ENCODE measurements at regions not wholly inside any gene's neighbourhood (a gene's known extent, or its start where the extent isn't known, plus 50 kb on each side); places are given as distances from the start of the nearest gene placed in this dataset.

GRCh38 chr1:143661418-143662101 is 310.2 kb downstream of the FAM72C start:
- DNase-seq, result peak in 2 of 3 donors; percentile 0 to 2
- WGBS, 2 donors, result 4 to 5% methylated on average over 47 of the region's 47 CpGs

GRCh38 chr1:143660354-143660941 is 311.3 kb downstream of the FAM72C start:
- Histone ChIP-seq H3K9ac (ENCODE audit: insufficient read depth in 1 of 2, low read length in 2 of 2) (no peak overlapping the region), H3K27me3 (ENCODE audit: control insufficient read depth in 3 of 3, insufficient read depth in 3 of 3, low read length in 2 of 3) (peaks cover 0 to 44% (median 8%) of the 10 kb centered on the region in 3 donors), H3K36me3 (ENCODE audit: control insufficient read depth in 4 of 4, insufficient read depth in 4 of 4, low read length in 4 of 4) (no peaks in the 10 kb centered on the region), H3K4me1 (ENCODE audit: control insufficient read depth in 5 of 5, insufficient read depth in 5 of 5, low read length in 5 of 5) (peaks cover 0 to 8% (median 0%) of the 10 kb centered on the region in 5 donors), H3K4me3 (no peak overlapping the region), H3K27ac (ENCODE audit: low read depth in 1 of 2, low read length in 1 of 2) (no peak overlapping the region), H3K9me3 (ENCODE audit: control insufficient read depth in 4 of 4, insufficient read depth in 3 of 4, low read length in 3 of 4) (peaks cover 0 to 18% (median 1%) of the 10 kb centered on the region in 4 donors)
- TF ChIP-seq CTCF (IDR thresholded peaks at IDR 0.05; ENCODE audit: control extremely low read depth, extremely low read depth), result no peak
- DNase-seq, result no peak
- ATAC-seq (ENCODE audit: insufficient read depth, low FRiP score), result no peak
- WGBS, 2 donors, result 15% methylated on average over 13 of the region's 14 CpGs

More at GRCh38 chr1:143661418-143662101, 310.2 kb downstream of the FAM72C start:
- no peaks in the 10 kb centered on the region for H3K36me3 ChIP-seq (ENCODE audit: control insufficient read depth in 4 of 4, insufficient read depth in 4 of 4, low read length in 4 of 4)
- H3K27ac ChIP-seq (ENCODE audit: low read depth in 1 of 2, low read length in 1 of 2), result no peak overlapping the region
- peaks cover 0 to 47% (median 8%) of the 10 kb centered on the region in 3 donors for H3K27me3 ChIP-seq (ENCODE audit: control insufficient read depth in 3 of 3, insufficient read depth in 3 of 3, low read length in 2 of 3)
- no peak for TF ChIP-seq CTCF (IDR thresholded peaks at IDR 0.05; ENCODE audit: control extremely low read depth, extremely low read depth)
- no peak overlapping the region for H3K4me3 ChIP-seq
- peaks cover 0 to 20% (median 1%) of the 10 kb centered on the region in 4 donors for H3K9me3 ChIP-seq (ENCODE audit: control insufficient read depth in 4 of 4, insufficient read depth in 3 of 4, low read length in 3 of 4)
- no peak overlapping the region for H3K9ac ChIP-seq (ENCODE audit: insufficient read depth in 1 of 2, low read length in 2 of 2)
- peaks cover 0 to 8% (median 0%) of the 10 kb centered on the region in 5 donors for H3K4me1 ChIP-seq (ENCODE audit: control insufficient read depth in 5 of 5, insufficient read depth in 5 of 5, low read length in 5 of 5)
- no peak for ATAC-seq (ENCODE audit: insufficient read depth, low FRiP score)

- Histone ChIP-seq H3K27ac (ENCODE audit: low read depth in 1 of 2, low read length in 1 of 2) (no peak overlapping the region), H3K4me3 (no peak overlapping the region), H3K4me1 (ENCODE audit: control insufficient read depth in 5 of 5, insufficient read depth in 5 of 5, low read length in 5 of 5) (no peaks in the 10 kb centered on the region), H3K27me3 (ENCODE audit: control insufficient read depth in 3 of 3, insufficient read depth in 3 of 3, low read length in 2 of 3) (peaks cover 0 to 49% (median 10%) of the 10 kb centered on the region in 3 donors), H3K36me3 (ENCODE audit: control insufficient read depth in 4 of 4, insufficient read depth in 4 of 4, low read length in 4 of 4) (no peaks in the 10 kb centered on the region), H3K9me3 (ENCODE audit: control insufficient read depth in 4 of 4, insufficient read depth in 3 of 4, low read length in 3 of 4) (peaks cover 0 to 33% (median under 1%) of the 10 kb centered on the region in 4 donors), H3K9ac (ENCODE audit: insufficient read depth in 1 of 2, low read length in 2 of 2) (no peak overlapping the region)
- DNase-seq, result no peak
- ATAC-seq (ENCODE audit: insufficient read depth, low FRiP score), result no peak
- 15 to 22% methylated on average over 24 of the region's 24 CpGs for WGBS, 2 donors
- no peak for TF ChIP-seq CTCF (IDR thresholded peaks at IDR 0.05; ENCODE audit: control extremely low read depth, extremely low read depth)
These were observed 318.4 kb downstream of the FAM72C start for GRCh38 chr1:143653429-143653802.

All from lung (tissue), 11 donors.